ENCODE measurements at regions not wholly inside any gene's neighbourhood (a gene's known extent, or its start where the extent isn't known, plus 50 kb on each side); places are given as distances from the start of the nearest gene placed in this dataset.

DNA sequence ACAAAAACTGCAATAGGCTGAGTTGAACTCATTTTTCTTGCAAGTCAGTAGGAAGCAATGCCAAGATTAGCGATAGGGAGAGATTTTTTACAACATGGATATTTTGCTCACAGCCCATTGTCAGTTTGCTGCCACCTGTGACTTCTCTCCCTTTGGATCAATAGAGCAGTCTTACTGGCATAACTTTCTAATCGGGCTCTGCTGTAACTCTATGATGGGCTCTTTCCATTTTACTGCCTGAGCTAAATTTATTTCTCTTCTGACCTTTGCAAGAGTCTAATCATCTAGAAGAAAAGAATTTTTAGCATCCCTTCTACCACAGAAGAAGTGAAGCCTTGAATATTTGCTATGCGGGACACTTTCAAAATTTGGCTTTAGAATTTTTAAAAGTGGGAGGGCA is 53.6 kb upstream of the SGCD start:
- DNase-seq (ENCODE audit: low read depth, low spot score) (no peak), ATAC-seq (no peak)
- Histone ChIP-seq H3K9ac (ENCODE audit: low read length) (no peak overlapping the region), H3K9me2 (ENCODE audit: insufficient read depth) (no peaks in the 10 kb centered on the region), H4K20me1 (ENCODE audit: insufficient read depth) (no peaks in the 10 kb centered on the region), H3K79me2 (ENCODE audit: insufficient read depth, low read length) (no peaks in the 10 kb centered on the region), H3K36me3 (ENCODE audit: control insufficient read depth in 1 of 2, insufficient read depth in 2 of 2, low read length in 2 of 2) (no peaks in the 10 kb centered on the region), H3K27me3 (ENCODE audit: insufficient read depth, low read length) (no peaks in the 10 kb centered on the region), H3K27ac (ENCODE audit: low read depth, low read length) (no peak overlapping the region), H3K9me3 (ENCODE audit: control insufficient read depth in 1 of 2, insufficient read depth in 1 of 2, low read depth in 1 of 2, low read length in 2 of 2) (peaks cover 0 to 10% of the 10 kb centered on the region in 2 experiments; a peak in 2 of 4 replicates), H3K4me1 (ENCODE audit: control insufficient read depth in 1 of 2, insufficient read depth in 2 of 2, low read length in 2 of 2) (no peaks in the 10 kb centered on the region), H3K4me2 (ENCODE audit: low read length) (no peak overlapping the region), H2AFZ (ENCODE audit: low read depth, low read length, poor library complexity, severe bottlenecking) (no peak overlapping the region), H3K4me3 (replicated peaks in 1 of 2; ENCODE audit: low read depth in 1 of 2, low read length in 2 of 2) (no peak overlapping the region)
- intact Hi-C loops (cut with micrococcal nuclease) = no loop called here
- POLR2A ChIA-PET = no interaction called here
- no peak for TF ChIP-seq ZNF274 (IDR thresholded peaks at IDR 0.05; ENCODE audit: low read depth, low read length)
- no peak for TF ChIP-seq RAD21 (IDR thresholded peaks at IDR 0.05; ENCODE audit: low read depth)
- TF ChIP-seq SP1 (IDR thresholded peaks at IDR 0.05; ENCODE audit: low read depth) = no peak
- no peak for TF ChIP-seq SRF (IDR thresholded peaks at IDR 0.05; ENCODE audit: low read depth)
- TF ChIP-seq, protein P1, sequence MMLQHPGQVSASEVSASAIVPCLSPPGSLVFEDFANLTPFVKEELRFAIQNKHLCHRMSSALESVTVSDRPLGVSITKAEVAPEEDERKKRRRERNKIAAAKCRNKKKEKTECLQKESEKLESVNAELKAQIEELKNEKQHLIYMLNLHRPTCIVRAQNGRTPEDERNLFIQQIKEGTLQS (IDR thresholded peaks at IDR 0.05) = no peak
- TF ChIP-seq JUND (IDR thresholded peaks at IDR 0.05) = no peak
- TF ChIP-seq FOSL1 (IDR thresholded peaks at IDR 0.05; ENCODE audit: low read depth) = no peak
- no peak for TF ChIP-seq YY1 (IDR thresholded peaks at IDR 0.05; ENCODE audit: extremely low read depth, insufficient replicate concordance, low read depth, low read length)
- no peak for TF ChIP-seq ELF1 (IDR thresholded peaks at IDR 0.05; ENCODE audit: borderline replicate concordance, low read depth)
- no peak for TF ChIP-seq ZFX (IDR thresholded peaks at IDR 0.05)
- TF ChIP-seq POLR2AphosphoS5 (IDR thresholded peaks at IDR 0.05; ENCODE audit: low read depth, low read length) = no peak
- TF ChIP-seq, protein P2, sequence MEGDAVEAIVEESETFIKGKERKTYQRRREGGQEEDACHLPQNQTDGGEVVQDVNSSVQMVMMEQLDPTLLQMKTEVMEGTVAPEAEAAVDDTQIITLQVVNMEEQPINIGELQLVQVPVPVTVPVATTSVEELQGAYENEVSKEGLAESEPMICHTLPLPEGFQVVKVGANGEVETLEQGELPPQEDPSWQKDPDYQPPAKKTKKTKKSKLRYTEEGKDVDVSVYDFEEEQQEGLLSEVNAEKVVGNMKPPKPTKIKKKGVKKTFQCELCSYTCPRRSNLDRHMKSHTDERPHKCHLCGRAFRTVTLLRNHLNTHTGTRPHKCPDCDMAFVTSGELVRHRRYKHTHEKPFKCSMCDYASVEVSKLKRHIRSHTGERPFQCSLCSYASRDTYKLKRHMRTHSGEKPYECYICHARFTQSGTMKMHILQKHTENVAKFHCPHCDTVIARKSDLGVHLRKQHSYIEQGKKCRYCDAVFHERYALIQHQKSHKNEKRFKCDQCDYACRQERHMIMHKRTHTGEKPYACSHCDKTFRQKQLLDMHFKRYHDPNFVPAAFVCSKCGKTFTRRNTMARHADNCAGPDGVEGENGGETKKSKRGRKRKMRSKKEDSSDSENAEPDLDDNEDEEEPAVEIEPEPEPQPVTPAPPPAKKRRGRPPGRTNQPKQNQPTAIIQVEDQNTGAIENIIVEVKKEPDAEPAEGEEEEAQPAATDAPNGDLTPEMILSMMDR (IDR thresholded peaks at IDR 0.05 in 2 of 3, conservative IDR thresholded peaks at IDR 0.05 in 1 of 3; ENCODE audit: borderline replicate concordance in 1 of 3, insufficient read depth in 1 of 3, low read depth in 2 of 3, low read length in 2 of 3) = no peak
- TF ChIP-seq EZH2 (IDR thresholded peaks at IDR 0.05) = no peak
- BruUV-seq (replicated peaks) = no TSS peak
- CTCF ChIA-PET = no interaction called here
- RAD21 ChIA-PET (ENCODE audit: low non-redundant PET in 1 of 2, low total read pairs in 2 of 2, uncharacterized antibody in 2 of 2, unreplicated experiment in 2 of 2) = no interaction called here
